Tibial nerve (tissue), 4 donors: ENCODE measurements at regions not wholly inside any gene's neighbourhood (a gene's known extent, or its start where the extent isn't known, plus 50 kb on each side); places are given as distances from the start of the nearest gene placed in this dataset.

ENCODE experiments used
- DNase-seq, 2 donors: peaks; one replicate each; pipeline ENCODE4 v3.0.0-alpha.2; 2019; ENCODE audit warnings: low spot score in 2 of 2
- H3K27ac ChIP-seq, 4 donors: fragments of 200-600 bp; sonication (generic) in 3 of 4; one replicate each; pipeline ENCODE4 v1.5.1; 2017 to 2019; ENCODE audit warnings: mild to moderate bottlenecking in 1 of 4
- H3K27me3 ChIP-seq, 2 donors: fragments of 200-600 bp; sonication (generic) in 1 of 2; one replicate each; pipeline versions ENCODE4 v1.5.1 to v1.6.0; 2017 to 2019
- H3K36me3 ChIP-seq, 3 donors: fragments of 200-600 bp; sonication (generic); one replicate each; pipeline ENCODE4 v1.5.1; 2018 to 2019
- H3K4me1 ChIP-seq, 4 donors: fragments of 200-600 bp; sonication (generic) in 3 of 4; one replicate each; pipeline ENCODE4 v1.5.1; 2017 to 2019
- H3K4me3 ChIP-seq, 4 donors: fragments of 200-600 bp; sonication (generic) in 3 of 4; one replicate each; pipeline ENCODE4 v1.5.1; 2017 to 2019; ENCODE audit warnings: mild to moderate bottlenecking in 1 of 4, moderate library complexity in 1 of 4
- H3K9me3 ChIP-seq, 4 donors: fragments of 200-600 bp; sonication (generic) in 3 of 4; one replicate each; pipeline ENCODE4 v1.5.1; 2017 to 2019
- CTCF ChIP-seq, 5 experiments: fragments of 200-600 bp in 3 of 5; fragments of 450-650 bp in 2 of 5; sonication (generic) in 3 of 5; IDR thresholded peaks; one replicate each; pipeline ENCODE4 v1.5.1; 2016 to 2019; ENCODE audit warnings: antibody characterized with exemption in 5 of 5, mild to moderate bottlenecking in 3 of 5, moderate library complexity in 2 of 5
- EP300 ChIP-seq, 2 donors: sonication (generic); formaldehyde crosslinking; IDR thresholded peaks; one replicate each; pipeline ENCODE4 v1.6.1; 2017; ENCODE audit warnings: antibody characterized with exemption in 2 of 2, mild to moderate bottlenecking in 1 of 2
- POLR2A ChIP-seq, 2 donors: fragments of 450-650 bp; IDR thresholded peaks; one replicate each; pipeline ENCODE4 v1.6.1; 2017; ENCODE audit warnings: antibody characterized with exemption in 2 of 2, mild to moderate bottlenecking in 2 of 2, moderate library complexity in 2 of 2
- WGBS, 2 donors: methylation state at CpG; one replicate each; pipeline ENCODE4 v1.1.5; 2018; 5-methylcytosine and 5-hydroxymethylcytosine counted together

GRCh38 chr5:44252545-44252944, 136.7 kb downstream of the FGF10 start:
- 76 to 88% methylated on average over 2 of the region's 2 CpGs for WGBS, 2 donors
- peaks cover 0 to under 1% (median 0%) of the 10 kb centered on the region in 4 donors for H3K4me1 ChIP-seq
- H3K9me3 ChIP-seq = no peaks in the 10 kb centered on the region
- no peaks in the 10 kb centered on the region for H3K27me3 ChIP-seq
- H3K36me3 ChIP-seq = no peaks in the 10 kb centered on the region
- TF ChIP-seq EP300 (IDR thresholded peaks at IDR 0.05) (no peak), CTCF (IDR thresholded peaks at IDR 0.05) (no peak), POLR2A (IDR thresholded peaks at IDR 0.05) (no peak)
- H3K27ac ChIP-seq = no peak overlapping the region
- no peak overlapping the region for H3K4me3 ChIP-seq
- no peak for DNase-seq

- no peak for TF ChIP-seq EP300 (IDR thresholded peaks at IDR 0.05)
- no peak for TF ChIP-seq POLR2A (IDR thresholded peaks at IDR 0.05)
- TF ChIP-seq CTCF (IDR thresholded peaks at IDR 0.05) = no peak
- no peaks in the 10 kb centered on the region for H3K4me1 ChIP-seq
- DNase-seq = no peak
- H3K4me3 ChIP-seq = no peak overlapping the region
- no peaks in the 10 kb centered on the region for H3K36me3 ChIP-seq
- 55 to 64% methylated on average over 2 of the region's 2 CpGs for WGBS, 2 donors
- H3K27ac ChIP-seq = no peak overlapping the region
- H3K27me3 ChIP-seq = no peaks in the 10 kb centered on the region
- H3K9me3 ChIP-seq = no peaks in the 10 kb centered on the region
Measured at GRCh38 chr5:44246986-44247385, 142.2 kb downstream of the FGF10 start.

- TF ChIP-seq EP300 (IDR thresholded peaks at IDR 0.05) (no peak), POLR2A (IDR thresholded peaks at IDR 0.05) (no peak), CTCF (IDR thresholded peaks at IDR 0.05) (no peak)
- no peaks in the 10 kb centered on the region for H3K27me3 ChIP-seq
- WGBS, 2 donors = 79 to 83% methylated on average over 1 of the region's 1 CpG
- no peak overlapping the region for H3K27ac ChIP-seq
- no peak for DNase-seq
- no peaks in the 10 kb centered on the region for H3K36me3 ChIP-seq
- no peaks in the 10 kb centered on the region for H3K4me1 ChIP-seq
- H3K4me3 ChIP-seq = no peak overlapping the region
- H3K9me3 ChIP-seq = no peaks in the 10 kb centered on the region
Measured at GRCh38 chr5:44245935-44246334, 143.3 kb downstream of the FGF10 start.

- no peaks in the 10 kb centered on the region for H3K36me3 ChIP-seq
- H3K9me3 ChIP-seq = no peaks in the 10 kb centered on the region
- no peaks in the 10 kb centered on the region for H3K4me1 ChIP-seq
- no peak overlapping the region for H3K27ac ChIP-seq
- H3K27me3 ChIP-seq = no peaks in the 10 kb centered on the region
- DNase-seq = no peak
- 83 to 95% methylated on average over 1 of the region's 1 CpG for WGBS, 2 donors
- no peak overlapping the region for H3K4me3 ChIP-seq
- TF ChIP-seq CTCF (IDR thresholded peaks at IDR 0.05) (no peak), POLR2A (IDR thresholded peaks at IDR 0.05) (no peak), EP300 (IDR thresholded peaks at IDR 0.05) (no peak)
Measured at GRCh38 chr5:44242791-44243190, 146.4 kb downstream of the FGF10 start.

DNA sequence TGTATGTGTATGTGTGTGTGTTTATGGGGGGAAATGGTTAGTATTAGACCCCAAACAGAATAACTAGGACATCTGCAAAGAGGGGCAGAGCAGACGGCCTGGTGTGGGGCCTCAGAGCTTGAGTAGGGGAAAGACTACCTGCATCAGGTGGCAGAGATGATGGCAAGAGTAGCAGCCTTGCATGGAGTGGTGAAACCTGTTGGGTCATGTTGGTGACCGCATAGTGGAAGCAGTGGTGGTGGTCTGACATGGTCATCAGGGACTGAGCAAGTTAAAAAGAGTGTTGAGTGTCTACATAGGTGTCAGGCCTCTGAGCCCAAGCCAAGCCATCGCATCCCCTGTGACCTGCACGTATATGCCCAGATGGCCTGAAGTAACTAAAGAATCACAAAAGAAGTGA, 153.2 kb downstream of the FGF10 start:
- no peak for TF ChIP-seq EP300 (IDR thresholded peaks at IDR 0.05)
- no peak for TF ChIP-seq CTCF (IDR thresholded peaks at IDR 0.05)
- TF ChIP-seq POLR2A (IDR thresholded peaks at IDR 0.05) = no peak
- H3K4me1 ChIP-seq = no peaks in the 10 kb centered on the region
- DNase-seq = no peak
- no peaks in the 10 kb centered on the region for H3K9me3 ChIP-seq
- WGBS, 2 donors = 90 to 91% methylated on average over 4 of the region's 4 CpGs
- H3K36me3 ChIP-seq = no peaks in the 10 kb centered on the region
- no peak overlapping the region for H3K27ac ChIP-seq
- H3K4me3 ChIP-seq = no peak overlapping the region
- no peaks in the 10 kb centered on the region for H3K27me3 ChIP-seq
